Right ventricle myocardium inferior (tissue), 1 donor: ENCODE measurements at regions not wholly inside any gene's neighbourhood (a gene's known extent, or its start where the extent isn't known, plus 50 kb on each side); places are given as distances from the start of the nearest gene placed in this dataset.

Experiments
- ATAC-seq: fragments of 200-7000 bp; cut with Tn5 transposase; one replicate; pipeline ENCODE4 v1.9.1; 2020; ENCODE audit warnings: mild to moderate bottlenecking, moderate library complexity
- DNase-seq: peaks from one replicate; pipeline ENCODE4 v3.0.0; 2021; ENCODE audit errors: missing footprints
- intact Hi-C: fragments of 100-400 bp; cut with DNase I; formaldehyde crosslinking; loops from one replicate; pipeline ENCODE4 v1.11.0; 2022
- donor health status: DM: no; HTN: yes; CAD: no; lungs with severe emphysema.

DNA sequence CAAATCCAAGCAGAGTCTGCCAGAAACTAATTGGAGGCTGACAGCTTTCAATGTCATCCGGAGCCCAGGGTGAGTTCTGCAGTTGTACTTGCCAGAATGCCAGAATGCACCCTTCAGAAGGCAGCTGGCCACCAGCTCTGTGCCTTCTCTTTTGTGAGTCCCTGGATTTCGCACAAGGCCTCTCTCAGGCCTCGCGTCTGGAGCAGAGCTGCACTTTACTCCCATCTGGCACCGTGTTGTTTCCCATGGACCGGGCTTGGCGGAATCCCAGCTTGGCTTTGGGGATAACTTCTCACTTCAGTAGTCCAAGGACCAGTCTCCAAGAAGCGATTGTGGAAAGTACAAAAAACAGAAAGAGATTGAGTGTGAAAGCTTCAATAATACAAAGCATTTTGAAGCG is 451.3 kb upstream of the KIRREL3 start:
- intact Hi-C loops, result no loop called here
- peak; percentile 83 for DNase-seq
- ATAC-seq, result peak; percentile 90

DNA sequence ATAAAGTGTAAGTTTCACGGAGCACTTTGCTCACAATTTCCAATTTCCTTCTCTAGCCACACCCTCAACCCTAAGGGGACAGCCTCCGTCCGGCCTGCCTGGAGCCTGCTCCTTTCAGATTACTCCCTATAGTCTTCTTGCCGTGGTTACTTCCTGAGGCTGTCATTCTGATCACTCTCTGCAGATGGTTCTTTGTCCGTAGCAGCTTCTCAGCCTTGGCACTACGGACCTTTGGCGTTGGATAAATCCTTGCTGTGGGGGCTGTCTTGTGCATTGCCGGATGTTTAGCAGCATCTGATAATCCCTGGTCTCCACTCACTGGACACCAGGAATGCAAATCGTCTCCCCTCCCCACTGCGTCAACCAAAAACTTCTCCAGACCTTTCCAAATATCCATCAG is 447.5 kb upstream of the KIRREL3 start:
- no peak for DNase-seq
- intact Hi-C loops, result no loop called here
- no peak for ATAC-seq

DNA sequence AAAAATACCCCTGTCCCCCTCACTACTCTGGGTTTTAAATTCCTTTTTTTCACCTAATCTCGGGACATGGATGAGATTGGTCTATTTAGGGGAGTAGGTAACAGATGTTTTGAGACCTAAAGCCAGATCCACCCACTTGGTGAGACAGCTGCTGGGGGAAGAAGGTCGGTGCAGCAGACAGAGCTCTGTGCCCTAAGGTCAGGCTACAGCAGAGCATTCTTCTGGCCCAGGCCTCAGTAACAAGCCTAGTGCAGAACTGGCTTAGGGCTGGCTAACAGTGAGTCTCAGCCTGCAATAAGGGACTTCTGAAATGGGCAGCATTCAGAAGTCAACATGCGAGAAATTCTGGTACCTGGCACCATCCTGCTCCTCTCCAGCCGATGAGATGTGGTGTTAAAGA is 444.9 kb upstream of the KIRREL3 start:
- DNase-seq, result no peak
- ATAC-seq, result peak; percentile 59
- intact Hi-C loops, result no loop called here

DNA sequence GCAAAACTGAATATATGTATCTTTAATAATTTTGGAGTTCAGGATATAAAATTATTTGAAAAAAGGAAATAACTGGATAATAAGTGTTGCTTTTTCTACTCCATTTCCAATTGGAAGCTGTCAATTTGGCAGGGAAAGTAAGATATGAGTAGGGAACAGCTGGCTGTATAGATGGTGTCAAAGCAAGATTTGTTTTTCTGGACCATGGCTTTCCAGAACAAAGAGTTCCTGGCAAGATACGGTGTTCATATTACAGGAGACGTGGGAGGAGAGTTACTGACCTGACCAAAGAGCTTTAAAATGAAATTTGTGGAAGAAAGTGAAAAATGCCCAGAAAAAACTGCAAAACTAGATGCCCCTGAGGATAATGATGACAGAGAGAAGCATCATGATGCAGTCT is 442.7 kb upstream of the KIRREL3 start:
- intact Hi-C loops, result no loop called here
- DNase-seq (no peak), ATAC-seq (no peak)

DNA sequence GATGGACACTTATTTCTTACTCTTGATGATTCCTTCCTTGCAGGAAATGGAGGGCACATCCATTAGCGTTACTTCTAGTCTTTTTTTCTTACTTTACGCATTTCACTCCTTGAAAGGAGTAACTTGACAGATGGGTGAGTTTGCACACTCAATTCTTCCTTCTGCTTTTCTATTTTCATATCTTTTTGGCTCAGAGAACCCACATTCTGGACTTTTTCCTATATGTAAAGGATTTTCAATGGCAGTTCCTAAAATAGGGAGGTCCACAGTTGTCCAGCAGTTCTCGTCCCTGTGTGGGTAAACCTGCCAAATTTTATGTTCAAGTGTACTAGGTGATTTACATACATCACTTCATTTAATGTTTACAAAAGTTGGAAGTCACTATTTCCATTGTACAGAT is 440.0 kb upstream of the KIRREL3 start:
- intact Hi-C loops, result no loop called here
- ATAC-seq (no peak), DNase-seq (no peak)

DNA sequence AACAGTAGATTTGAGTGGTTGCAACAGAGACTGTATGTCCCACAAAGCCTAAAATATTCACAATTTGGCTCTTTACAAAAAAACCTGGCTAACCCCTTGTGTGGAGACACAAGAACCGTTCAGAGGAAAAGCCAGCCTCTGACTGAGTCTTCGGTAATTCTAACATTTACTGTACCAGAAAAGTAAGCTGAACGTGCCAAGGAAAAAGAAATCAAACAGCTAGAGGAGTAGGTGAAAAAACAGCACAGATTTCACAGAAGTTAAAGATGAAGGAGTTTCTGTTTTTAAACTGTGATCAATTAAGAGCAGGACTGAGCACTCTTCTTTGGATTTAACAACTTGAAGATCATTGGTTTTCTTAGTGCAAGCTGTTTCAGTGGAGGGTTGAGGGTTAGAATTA is 424.7 kb upstream of the KIRREL3 start:
- ATAC-seq (no peak), DNase-seq (no peak)
- intact Hi-C loops, result no loop called here

DNA sequence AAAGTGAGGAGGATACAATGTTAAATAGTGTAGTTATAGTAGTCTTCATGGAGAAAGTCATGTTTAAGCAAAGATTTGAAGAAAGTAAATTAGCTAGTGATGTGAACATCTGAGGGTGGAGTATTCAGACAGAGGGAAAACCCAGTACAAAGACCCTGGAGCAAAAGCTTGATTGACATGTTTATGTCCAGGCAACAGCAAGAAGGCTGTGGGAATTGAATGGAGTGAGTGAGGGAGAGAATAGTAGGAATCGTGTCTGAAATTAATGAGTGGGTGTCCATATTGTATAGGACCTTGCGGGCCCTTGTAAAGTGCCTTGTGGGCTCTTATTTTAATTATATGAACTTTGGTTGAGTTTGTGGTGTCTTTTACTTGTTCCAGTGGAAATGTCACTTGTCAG is 424.1 kb upstream of the KIRREL3 start:
- no peak for ATAC-seq

DNA sequence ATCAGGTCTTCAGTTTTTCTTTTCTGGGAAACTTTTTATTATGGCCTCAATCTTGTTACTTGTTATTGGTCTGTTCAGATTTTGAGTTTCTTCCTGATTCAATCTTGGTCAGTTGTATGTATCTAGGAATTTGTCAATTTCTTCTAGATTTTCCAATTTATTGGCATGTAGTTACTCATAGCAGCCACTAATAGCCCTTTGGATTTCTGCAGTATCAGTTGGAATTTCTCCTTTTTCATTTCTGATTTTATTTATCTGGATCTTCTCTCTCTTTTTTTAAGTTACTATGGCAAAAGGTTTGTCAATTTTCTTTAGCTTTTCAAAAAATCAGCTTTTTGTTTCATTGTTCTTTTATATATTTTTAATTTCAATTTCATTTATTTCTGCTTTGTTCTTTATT is 419.6 kb upstream of the KIRREL3 start:
- intact Hi-C loops, result no loop called here
- DNase-seq, result no peak
- ATAC-seq, result no peak

More for the DNA sequence above, 424.1 kb upstream of the KIRREL3 start:
- DNase-seq, result no peak
- intact Hi-C loops, result no loop called here

DNA sequence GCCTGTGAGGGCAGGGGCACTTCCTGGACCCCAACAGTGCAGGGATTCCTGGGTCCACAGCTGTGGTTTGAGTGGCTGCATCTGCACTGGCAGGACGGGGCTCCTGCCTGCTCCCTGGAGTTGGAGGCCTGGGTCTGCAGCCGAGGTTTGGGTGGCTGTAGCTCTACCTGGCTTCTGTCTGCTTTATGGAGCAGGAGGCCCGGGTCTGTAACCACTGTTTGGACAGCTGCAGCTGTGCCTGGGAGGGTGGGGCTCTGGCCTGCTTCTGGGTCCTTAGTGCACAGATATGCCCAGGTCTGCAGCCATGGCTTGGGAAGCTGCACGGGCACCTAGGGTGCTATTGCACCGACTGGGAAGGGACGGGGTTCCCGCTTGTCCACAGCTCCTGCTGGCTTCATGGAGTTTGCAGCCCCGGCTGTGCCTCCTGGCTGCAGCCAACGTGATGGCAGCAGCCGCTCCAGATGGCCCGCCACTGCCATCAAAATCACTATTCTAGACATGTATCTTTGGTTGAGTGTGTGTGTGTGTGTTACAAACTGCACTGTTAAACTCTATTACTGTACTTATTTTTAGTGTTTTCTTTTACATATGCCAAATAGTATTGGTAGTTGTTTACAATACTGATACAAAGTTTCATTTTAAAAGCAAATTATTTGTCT is 412.3 kb upstream of the KIRREL3 start:
- ATAC-seq (no peak), DNase-seq (no peak)
- intact Hi-C loops, result no loop called here

DNA sequence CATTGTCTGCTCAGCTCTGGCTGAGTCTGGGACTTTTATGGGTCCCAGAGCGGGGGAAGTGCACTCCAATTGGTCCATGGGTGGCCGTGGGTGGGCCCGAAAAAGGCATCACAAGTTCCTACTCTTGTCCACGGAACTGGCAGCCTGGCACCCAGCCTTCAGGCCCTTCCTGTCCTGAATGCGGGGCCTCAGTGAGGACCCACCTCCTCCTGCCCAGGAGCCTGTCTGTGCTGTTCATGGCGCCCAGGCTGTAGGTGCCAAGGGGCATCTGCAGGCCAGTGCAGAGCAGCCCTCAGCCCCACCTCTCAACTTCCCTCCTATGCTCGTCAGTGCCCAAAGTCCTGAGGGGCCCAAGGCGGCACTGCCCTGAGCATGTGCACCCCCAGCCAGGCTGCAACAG is 411.7 kb upstream of the KIRREL3 start:
- DNase-seq (peak; percentile 46), ATAC-seq (no peak)
- intact Hi-C loops, result no loop called here

DNA sequence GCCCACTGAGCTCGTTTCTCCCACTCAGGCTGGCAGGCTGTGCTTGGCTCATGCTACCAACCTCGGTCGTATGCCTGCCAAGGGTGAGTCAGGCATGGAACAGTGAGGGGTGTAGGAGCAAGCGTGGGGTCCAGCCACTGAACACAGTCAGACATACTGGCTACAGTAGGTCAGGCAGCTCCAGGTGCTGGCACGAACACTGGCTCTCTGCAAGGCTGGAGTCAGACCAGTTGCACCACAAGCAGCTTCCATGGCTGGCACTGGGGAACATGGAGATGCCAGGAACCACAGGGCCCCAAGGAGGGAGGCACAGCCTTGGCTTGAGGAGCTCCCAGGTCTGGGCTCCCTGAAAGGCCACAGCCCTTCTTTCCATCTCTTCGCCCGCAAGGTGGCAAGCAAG is 410.7 kb upstream of the KIRREL3 start:
- no peak for DNase-seq
- no peak for ATAC-seq
- intact Hi-C loops, result no loop called here

DNA sequence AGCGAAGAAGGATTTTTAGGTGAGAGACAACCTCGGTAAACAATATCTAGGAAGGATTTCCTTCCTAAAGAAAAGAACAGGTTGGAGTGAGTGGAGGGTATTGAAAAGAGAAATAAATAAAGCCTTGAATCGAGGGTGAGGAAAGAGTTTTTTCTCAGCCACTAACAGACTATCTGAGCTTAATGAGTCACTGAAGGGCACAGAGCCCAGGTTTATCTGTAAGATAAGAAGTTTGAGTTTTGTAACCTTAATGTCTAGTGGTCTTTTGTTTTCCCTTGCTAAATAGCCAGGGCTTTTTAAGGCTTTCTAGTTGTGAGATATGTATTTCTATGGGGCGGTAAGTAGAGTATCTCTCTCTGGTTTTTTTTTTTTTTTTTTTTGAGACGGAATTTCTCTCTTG is 394.5 kb upstream of the KIRREL3 start:
- ATAC-seq, result no peak
- DNase-seq, result no peak
- intact Hi-C loops, result no loop called here

DNA sequence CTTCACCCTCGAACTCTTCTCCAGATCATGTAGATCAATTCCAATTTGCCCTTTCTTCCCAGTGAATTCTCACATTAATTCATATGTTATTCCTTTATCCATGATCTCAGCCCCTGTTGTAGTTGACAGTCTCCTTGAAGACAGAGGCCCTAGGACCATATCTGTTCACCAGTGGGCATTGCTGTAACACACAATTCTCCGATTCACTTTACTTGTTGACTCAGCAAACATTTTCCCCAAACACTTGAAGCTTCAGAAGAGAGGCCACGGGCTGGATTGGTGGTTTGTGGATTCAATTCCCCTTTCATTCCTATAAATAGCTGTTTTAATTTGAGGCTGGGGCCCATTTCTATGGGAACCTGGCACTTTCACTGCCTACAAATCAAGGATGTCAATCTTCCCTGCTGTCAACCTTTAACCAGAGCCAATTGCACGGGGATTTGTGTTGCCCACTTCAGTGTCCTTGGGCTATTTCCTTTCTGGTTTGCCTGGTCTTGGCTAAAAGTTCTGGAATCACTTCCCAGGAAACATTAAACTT is 393.0 kb upstream of the KIRREL3 start:
- intact Hi-C loops, result no loop called here
- DNase-seq (no peak), ATAC-seq (no peak)

DNA sequence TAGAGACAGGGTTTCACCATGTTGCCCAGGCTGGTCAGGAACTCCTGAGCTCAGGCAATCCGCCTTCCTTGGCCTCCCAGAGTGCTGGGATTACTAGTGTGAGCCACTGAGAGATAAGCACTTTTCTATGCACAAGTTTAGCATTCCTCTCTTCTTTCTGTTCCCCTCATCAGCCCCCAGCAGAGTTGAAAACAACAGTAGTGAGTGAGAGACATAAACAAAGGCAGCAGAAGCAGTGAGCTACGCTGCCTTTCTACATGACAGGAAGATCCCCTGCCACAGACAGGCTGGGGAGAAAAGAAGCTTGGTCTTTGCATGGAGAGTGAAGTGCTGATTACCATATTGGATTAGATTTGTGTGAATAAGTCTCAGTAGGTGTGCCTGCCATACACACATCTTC is 392.0 kb upstream of the KIRREL3 start:
- ATAC-seq (no peak), DNase-seq (no peak)
- intact Hi-C loops, result no loop called here

DNA sequence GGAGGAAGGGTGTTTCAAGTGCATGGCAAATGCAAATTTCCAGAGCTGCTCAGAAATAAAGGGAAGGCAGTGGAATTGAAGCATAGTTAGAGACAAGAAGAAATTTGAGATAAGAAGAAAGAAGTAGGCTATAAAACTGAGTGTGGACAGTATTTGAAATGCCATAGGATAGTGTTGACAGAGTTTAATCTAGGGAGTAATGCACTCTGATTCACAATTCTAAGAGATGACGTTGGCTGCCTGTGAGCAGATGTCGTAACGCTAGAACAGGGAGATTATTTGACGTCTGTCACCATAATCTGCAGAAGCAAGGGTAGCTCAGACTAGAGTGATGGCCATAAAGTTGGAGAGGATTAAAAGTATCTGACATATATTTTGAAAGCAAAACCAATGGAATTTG is 389.9 kb upstream of the KIRREL3 start:
- ATAC-seq, result no peak

DNA sequence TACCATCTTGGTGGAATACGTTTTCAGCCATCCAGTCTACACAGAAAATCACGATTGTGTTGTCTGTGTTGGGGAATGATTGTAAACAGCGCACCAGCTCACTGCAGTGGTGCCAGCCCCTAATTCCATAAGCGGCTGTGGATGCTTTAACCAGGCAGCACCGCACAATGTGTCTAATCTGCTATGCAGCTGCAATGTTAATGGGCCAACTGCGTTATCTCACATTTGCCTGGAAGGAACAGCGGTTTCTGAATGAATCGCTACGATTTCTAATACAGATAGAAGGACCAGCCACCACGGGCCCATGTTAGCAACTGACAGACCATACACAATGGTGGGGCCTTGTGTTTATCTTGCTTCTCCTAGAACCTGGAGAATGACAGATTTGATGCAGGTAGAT is 384.5 kb upstream of the KIRREL3 start:
- no peak for DNase-seq
- no peak for ATAC-seq
- intact Hi-C loops, result no loop called here

More for the DNA sequence above, 389.9 kb upstream of the KIRREL3 start:
- DNase-seq, result no peak
- intact Hi-C loops, result no loop called here

DNA sequence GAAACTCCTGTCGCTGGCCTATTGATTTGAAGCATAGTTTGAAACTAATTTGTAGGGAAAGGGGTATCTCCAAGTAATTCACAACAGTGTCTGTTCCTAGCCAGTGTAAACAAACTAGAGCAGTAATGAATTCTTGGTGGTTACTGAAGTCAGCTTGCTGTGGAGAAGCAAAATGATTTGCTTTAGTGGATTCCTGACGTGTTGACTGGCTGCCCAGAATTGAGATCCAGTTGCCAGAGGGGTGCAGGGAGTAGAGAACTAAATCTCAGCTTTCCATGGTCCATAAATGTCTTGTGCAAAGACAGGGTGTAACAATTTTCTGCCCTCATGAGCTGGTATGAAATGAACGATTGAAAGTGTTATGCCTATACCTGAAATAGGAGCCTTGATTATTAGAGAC is 382.5 kb upstream of the KIRREL3 start:
- ATAC-seq (no peak), DNase-seq (no peak)
- intact Hi-C loops, result no loop called here

DNA sequence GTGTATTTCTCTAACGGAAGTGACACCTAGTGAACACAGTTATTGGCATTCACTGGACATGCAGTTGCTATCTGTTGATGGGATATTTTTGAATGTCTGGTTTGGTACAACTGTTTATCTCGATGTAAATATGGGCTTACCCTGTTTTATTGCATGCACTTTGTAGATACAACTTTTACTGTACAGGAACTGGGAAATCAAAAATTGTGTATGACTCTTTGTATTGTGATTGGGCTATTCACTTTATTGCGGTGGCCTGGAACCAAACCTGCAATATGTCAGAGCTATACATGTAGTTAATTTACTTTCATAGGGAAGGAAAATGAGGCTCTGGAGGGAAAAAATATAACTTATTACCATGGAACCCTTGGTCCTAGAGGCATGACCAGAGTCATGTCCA is 380.7 kb upstream of the KIRREL3 start:
- DNase-seq (no peak), ATAC-seq (no peak)
- intact Hi-C loops, result no loop called here

DNA sequence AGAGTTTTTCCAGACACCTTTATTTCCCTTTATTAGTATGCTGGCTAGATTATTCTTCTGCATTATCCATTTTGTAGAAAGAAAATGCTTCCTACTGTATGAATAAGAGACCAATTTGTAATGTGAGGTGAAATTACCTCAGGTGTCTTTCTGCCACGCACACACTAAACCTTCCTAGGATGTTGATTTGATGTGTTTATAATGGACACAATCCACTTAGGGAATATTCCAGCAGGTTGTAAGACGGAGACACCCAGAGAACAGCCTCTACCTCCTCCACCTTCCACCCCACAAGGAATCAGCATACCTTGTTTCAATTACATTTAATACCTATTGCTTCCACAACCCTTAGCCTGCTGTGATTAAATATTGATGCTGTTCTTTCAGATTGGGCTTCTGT is 379.1 kb upstream of the KIRREL3 start:
- intact Hi-C loops, result no loop called here
- ATAC-seq (no peak), DNase-seq (no peak)

DNA sequence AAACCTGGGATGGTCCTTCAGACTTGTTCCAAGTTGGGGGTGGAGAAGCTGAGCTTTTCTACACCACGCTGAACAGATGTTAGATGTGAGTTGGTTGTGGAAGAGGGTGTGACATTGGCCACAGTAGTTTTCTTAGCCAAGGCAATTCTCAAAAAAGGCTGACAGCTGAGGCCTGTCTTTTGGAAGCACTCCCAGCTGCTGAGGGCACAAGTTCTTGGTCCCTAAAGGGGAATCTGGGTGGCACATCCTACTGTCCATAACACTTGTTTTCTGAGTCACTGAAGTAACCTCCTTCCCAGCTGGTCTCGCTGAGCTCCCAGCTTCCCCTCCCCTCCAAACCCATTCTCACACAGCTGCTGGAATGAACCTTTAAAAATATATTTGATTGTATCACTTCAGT is 375.7 kb upstream of the KIRREL3 start:
- intact Hi-C loops, result no loop called here
- DNase-seq (no peak), ATAC-seq (no peak)

DNA sequence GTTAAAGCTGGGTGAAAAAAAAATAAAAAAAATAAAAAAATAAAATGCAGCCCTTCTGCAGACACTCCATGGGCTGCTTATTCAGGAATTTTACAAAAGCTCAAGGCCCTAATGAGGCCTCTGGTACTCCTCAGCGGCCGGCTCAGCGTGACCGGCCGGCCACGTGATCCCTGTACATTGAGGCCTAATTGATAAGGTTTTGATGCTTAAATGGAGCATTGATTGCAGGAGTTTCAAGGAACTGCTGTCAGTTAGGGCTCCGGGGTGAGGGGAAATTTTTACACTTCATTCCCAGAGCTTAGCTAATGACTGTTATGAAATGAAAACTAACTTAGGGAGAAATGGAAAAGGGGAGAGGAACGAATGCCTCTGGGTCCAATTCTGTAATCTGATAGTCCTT is 368.8 kb upstream of the KIRREL3 start:
- DNase-seq (no peak), ATAC-seq (no peak)
- intact Hi-C loops, result no loop called here
